ENCODE measurements at regions not wholly inside any gene's neighbourhood (a gene's known extent, or its start where the extent isn't known, plus 50 kb on each side); places are given as distances from the start of the nearest gene placed in this dataset.

DNA sequence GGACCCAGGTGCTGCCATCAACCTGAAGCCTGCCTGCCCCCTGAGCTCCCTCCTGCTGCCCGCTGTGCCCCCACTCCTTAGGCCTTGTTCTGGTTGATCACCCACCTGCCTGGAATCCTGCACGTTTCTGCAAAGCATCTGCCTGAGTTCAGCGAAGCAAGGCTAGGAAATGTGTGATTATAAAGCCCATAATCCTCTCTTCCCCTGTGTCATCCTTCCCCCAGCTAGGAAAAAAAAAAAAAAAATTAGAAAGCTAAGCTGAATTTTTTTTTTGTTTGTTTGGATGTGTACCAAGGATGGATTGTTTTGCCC, 93.2 kb downstream of the FOXA2 start:
- Histone ChIP-seq H2AFZ (ENCODE audit: insufficient read depth, low read depth, low read length, poor library complexity, severe bottlenecking) (no peak overlapping the region), H3K9me3 (replicated peaks in 1 of 2; ENCODE audit: control insufficient read depth in 1 of 2, insufficient read depth in 1 of 2, low read length in 2 of 2) (no peaks in the 10 kb centered on the region), H3K27ac (ENCODE audit: low read depth in 1 of 2, low read length in 2 of 2) (no peak overlapping the region), H3K4me3 (replicated peaks in 1 of 3; ENCODE audit: low read depth in 2 of 3, low read length in 3 of 3) (no peak overlapping the region), H3K27me3 (ENCODE audit: control insufficient read depth in 2 of 2, insufficient read depth in 2 of 2, low read length in 2 of 2) (peaks cover 0 to 2% of the 10 kb centered on the region in 2 donors), H3K4me1 (ENCODE audit: control insufficient read depth in 1 of 2, insufficient read depth in 2 of 2, low read length in 2 of 2) (no peaks in the 10 kb centered on the region), H3K36me3 (replicated peaks in 1 of 2; ENCODE audit: control insufficient read depth in 1 of 2, insufficient read depth in 2 of 2, low read length in 2 of 2) (no peaks in the 10 kb centered on the region), H4K20me1 (ENCODE audit: insufficient read depth, low read length) (no peaks in the 10 kb centered on the region), H3K79me2 (ENCODE audit: insufficient read depth, low read length) (no peaks in the 10 kb centered on the region), H3K4me2 (replicated peaks; ENCODE audit: extremely low read depth, low read length, poor library complexity, severe bottlenecking) (no peak overlapping the region), H3K9ac (ENCODE audit: insufficient read depth, low read length, poor library complexity, severe bottlenecking) (no peak overlapping the region)
- no peaks in the 10 kb centered on the region for H3K36me3 Mint-ChIP-seq
- H3K4me1 Mint-ChIP-seq, result no peaks in the 10 kb centered on the region
- peaks cover 5 to 16% (median 7%) of the 10 kb centered on the region in 3 donors for H3K27me3 Mint-ChIP-seq (ENCODE audit: low read depth in 3 of 3)
- H3K4me3 Mint-ChIP-seq, result no peak overlapping the region
- no CpG with 5 or more reads among the region's 3 CpGs for WGBS (ENCODE audit: insufficient coverage)
- TF ChIP-seq, protein P1, sequence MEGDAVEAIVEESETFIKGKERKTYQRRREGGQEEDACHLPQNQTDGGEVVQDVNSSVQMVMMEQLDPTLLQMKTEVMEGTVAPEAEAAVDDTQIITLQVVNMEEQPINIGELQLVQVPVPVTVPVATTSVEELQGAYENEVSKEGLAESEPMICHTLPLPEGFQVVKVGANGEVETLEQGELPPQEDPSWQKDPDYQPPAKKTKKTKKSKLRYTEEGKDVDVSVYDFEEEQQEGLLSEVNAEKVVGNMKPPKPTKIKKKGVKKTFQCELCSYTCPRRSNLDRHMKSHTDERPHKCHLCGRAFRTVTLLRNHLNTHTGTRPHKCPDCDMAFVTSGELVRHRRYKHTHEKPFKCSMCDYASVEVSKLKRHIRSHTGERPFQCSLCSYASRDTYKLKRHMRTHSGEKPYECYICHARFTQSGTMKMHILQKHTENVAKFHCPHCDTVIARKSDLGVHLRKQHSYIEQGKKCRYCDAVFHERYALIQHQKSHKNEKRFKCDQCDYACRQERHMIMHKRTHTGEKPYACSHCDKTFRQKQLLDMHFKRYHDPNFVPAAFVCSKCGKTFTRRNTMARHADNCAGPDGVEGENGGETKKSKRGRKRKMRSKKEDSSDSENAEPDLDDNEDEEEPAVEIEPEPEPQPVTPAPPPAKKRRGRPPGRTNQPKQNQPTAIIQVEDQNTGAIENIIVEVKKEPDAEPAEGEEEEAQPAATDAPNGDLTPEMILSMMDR (IDR thresholded peaks at IDR 0.05), result no peak
- no peak overlapping the region for H3K27ac Mint-ChIP-seq
- H3K9me3 Mint-ChIP-seq, result peaks cover 0 to 2% (median 0%) of the 10 kb centered on the region in 7 donors
- intact Hi-C loops (cut with micrococcal nuclease), result no loop called here
- no peak for DNase-seq

DNA sequence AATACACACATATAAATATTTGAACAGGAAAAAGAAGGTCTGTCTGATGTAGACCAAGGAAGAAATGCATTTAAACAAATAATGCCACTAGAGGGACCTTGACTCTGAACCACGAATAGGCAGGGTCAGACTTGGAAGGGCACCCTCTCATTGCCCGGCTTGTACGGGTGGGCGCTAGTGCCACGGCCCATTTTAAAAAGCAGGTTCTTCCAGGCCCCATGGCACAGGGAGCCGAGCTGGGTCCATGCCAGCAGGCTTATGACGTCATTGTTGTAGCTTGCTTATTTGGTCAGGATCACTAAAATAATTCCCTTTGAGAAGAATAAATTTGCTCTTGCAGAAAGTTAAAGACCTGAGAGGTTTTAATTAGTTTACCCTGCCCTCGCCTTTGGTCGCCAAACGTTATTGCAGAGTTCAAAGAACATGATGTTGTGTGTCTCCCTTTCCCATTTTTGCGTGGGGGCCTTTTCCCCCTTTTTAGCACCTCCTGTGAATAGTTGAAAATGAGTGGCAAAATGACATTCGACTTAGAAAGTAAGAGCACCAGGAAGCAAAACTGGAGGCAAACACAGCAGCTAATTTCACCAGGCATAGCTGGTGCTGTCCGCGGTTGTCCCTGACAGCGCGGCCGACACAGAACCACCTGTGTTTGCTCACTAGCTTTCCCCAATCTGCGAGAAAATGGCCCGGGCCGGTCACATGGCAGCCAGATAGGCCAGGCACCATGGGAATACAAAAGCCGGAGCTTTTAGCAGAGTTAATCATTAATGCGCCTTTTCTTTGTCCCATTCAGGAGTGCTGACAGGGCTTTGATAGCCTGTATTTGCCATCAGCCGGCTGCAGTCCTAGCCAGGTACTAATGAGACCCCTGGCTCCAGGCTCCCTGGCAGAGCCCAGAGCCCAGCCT, 93.8 kb downstream of the FOXA2 start:
- H3K27me3 Mint-ChIP-seq (ENCODE audit: low read depth in 3 of 3), result peaks cover 5 to 18% (median 7%) of the 10 kb centered on the region in 3 donors
- DNase-seq, result no peak
- H3K27me3 ChIP-seq (ENCODE audit: control insufficient read depth in 2 of 2, insufficient read depth in 2 of 2, low read length in 2 of 2), result peaks cover 0 to 2% of the 10 kb centered on the region in 2 donors
- H3K79me2 ChIP-seq (ENCODE audit: insufficient read depth, low read length), result no peaks in the 10 kb centered on the region
- no peak overlapping the region for H3K4me2 ChIP-seq (replicated peaks; ENCODE audit: extremely low read depth, low read length, poor library complexity, severe bottlenecking)
- 82% methylated on average over 20 of the region's 23 CpGs for WGBS (ENCODE audit: insufficient coverage)
- TF ChIP-seq, protein P1 (IDR thresholded peaks at IDR 0.05), result no peak
- H2AFZ ChIP-seq (ENCODE audit: insufficient read depth, low read depth, low read length, poor library complexity, severe bottlenecking), result no peak overlapping the region
- no peaks in the 10 kb centered on the region for H3K4me1 Mint-ChIP-seq
- no peak overlapping the region for H3K27ac ChIP-seq (ENCODE audit: low read depth in 1 of 2, low read length in 2 of 2)
- H3K4me3 ChIP-seq (replicated peaks in 1 of 3; ENCODE audit: low read depth in 2 of 3, low read length in 3 of 3), result no peak overlapping the region
- H3K36me3 ChIP-seq (replicated peaks in 1 of 2; ENCODE audit: control insufficient read depth in 1 of 2, insufficient read depth in 2 of 2, low read length in 2 of 2), result no peaks in the 10 kb centered on the region
- H3K9me3 Mint-ChIP-seq, result peaks cover 0 to 2% (median 0%) of the 10 kb centered on the region in 7 donors
- no peak overlapping the region for H3K4me3 Mint-ChIP-seq
- no peak overlapping the region for H3K27ac Mint-ChIP-seq
- H4K20me1 ChIP-seq (ENCODE audit: insufficient read depth, low read length), result no peaks in the 10 kb centered on the region
- no peaks in the 10 kb centered on the region for H3K4me1 ChIP-seq (ENCODE audit: control insufficient read depth in 1 of 2, insufficient read depth in 2 of 2, low read length in 2 of 2)
- no peak overlapping the region for H3K9ac ChIP-seq (ENCODE audit: insufficient read depth, low read length, poor library complexity, severe bottlenecking)
- no peaks in the 10 kb centered on the region for H3K36me3 Mint-ChIP-seq
- intact Hi-C loops (cut with micrococcal nuclease), result no loop called here
- H3K9me3 ChIP-seq (replicated peaks in 1 of 2; ENCODE audit: control insufficient read depth in 1 of 2, insufficient read depth in 1 of 2, low read length in 2 of 2), result no peaks in the 10 kb centered on the region

Data from CD14-positive monocyte (primary cell).